ENCODE measurements at regions not wholly inside any gene's neighbourhood (a gene's known extent, or its start where the extent isn't known, plus 50 kb on each side); places are given as distances from the start of the nearest gene placed in this dataset.

DNA sequence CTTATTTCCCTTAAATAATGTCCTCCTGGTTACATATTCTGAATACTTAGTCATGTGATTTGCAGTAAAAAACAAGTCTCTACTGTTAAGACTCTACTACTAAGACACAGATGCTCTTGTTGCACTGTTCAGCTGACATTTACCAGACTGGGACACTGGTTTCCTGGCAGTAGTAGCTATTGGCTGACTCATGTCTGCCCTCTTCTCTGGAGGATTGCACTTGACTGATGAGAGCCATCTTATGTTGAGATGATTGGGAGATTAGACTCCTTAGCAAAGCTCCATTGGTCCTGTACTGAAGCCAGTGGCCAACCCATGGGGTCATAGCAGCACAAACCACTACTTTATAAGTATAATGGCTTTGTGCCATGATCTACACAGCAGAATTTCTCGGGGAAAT is 1672.6 kb upstream of the PCDH20 start:
- no peak for TF ChIP-seq SNAI2 (CRISPR knock-in tag; IDR thresholded peaks at IDR 0.05)
- TF ChIP-seq TCF4 (CRISPR knock-in tag; IDR thresholded peaks at IDR 0.05; ENCODE audit: borderline replicate concordance) = no peak
- TF ChIP-seq ARNTL (CRISPR knock-in tag; IDR thresholded peaks at IDR 0.05; ENCODE audit: borderline replicate concordance, low read depth) = no peak
- TF ChIP-seq, protein P1, sequence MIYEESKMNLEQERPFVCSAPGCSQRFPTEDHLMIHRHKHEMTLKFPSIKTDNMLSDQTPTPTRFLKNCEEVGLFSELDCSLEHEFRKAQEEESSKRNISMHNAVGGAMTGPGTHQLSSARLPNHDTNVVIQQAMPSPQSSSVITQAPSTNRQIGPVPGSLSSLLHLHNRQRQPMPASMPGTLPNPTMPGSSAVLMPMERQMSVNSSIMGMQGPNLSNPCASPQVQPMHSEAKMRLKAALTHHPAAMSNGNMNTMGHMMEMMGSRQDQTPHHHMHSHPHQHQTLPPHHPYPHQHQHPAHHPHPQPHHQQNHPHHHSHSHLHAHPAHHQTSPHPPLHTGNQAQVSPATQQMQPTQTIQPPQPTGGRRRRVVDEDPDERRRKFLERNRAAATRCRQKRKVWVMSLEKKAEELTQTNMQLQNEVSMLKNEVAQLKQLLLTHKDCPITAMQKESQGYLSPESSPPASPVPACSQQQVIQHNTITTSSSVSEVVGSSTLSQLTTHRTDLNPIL (CRISPR knock-in tag; IDR thresholded peaks at IDR 0.05; ENCODE audit: low read depth) = no peak
- TF ChIP-seq TOX (CRISPR knock-in tag; IDR thresholded peaks at IDR 0.05; ENCODE audit: borderline replicate concordance) = no peak
- no peak for TF ChIP-seq ZFP3 (CRISPR knock-in tag; IDR thresholded peaks at IDR 0.05)
- no peak for TF ChIP-seq BACH2 (CRISPR knock-in tag; IDR thresholded peaks at IDR 0.05; ENCODE audit: borderline replicate concordance)
- TF ChIP-seq PPARA (CRISPR knock-in tag; IDR thresholded peaks at IDR 0.05; ENCODE audit: borderline replicate concordance) = no peak
- TF ChIP-seq RARB (CRISPR knock-in tag; IDR thresholded peaks at IDR 0.05) = no peak
